SK-N-SH (cell line): ENCODE measurements at regions not wholly inside any gene's neighbourhood (a gene's known extent, or its start where the extent isn't known, plus 50 kb on each side); places are given as distances from the start of the nearest gene placed in this dataset.

ENCODE experiments used
- CTCF ChIA-PET: fragments of 300-600, 350-600 bp; formaldehyde crosslinking; extraction: SDS; loops from one replicate; lab custom pipeline; 2021; lab: Yijun Ruan, JAX
- POLR2A ChIA-PET: fragments of 350-600 bp; sonication (Branson Sonifier 250); formaldehyde crosslinking; extraction: SDS; loops from one replicate; lab custom pipeline; 2020; ENCODE audit warnings: antibody characterized with exemption, inconsistent platforms; lab: Yijun Ruan, JAX
- DNase-seq: peaks from one replicate; pipeline ENCODE4 v3.0.0; 2012
- H2AFZ ChIP-seq: fragments of 200-600 bp; sonication (generic); 2 replicates; pipeline ENCODE4 v1.8.1; 2016; ENCODE audit warnings: antibody characterized with exemption, mild to moderate bottlenecking, low read depth
- H3F3A ChIP-seq: fragments of 200-600 bp; sonication (generic); replicated peaks from 2 replicates; pipeline ENCODE3; 2016; ENCODE audit warnings: antibody characterized with exemption, mild to moderate bottlenecking; ENCODE audit not compliant: insufficient read depth
- H3K27ac ChIP-seq, 2 experiments: fragments of 200-500 bp in 1 of 2; fragments of 200-600 bp in 1 of 2; sonication (Bioruptor generic) in 1 of 2; sonication (generic), shearing (Covaris generic) in 1 of 2; 2 replicates each; pipeline versions ENCODE4 v1.5.1 to v1.6.1; 2014 to 2016; ENCODE audit warnings: low read depth in 2 of 2, inconsistent platforms in 1 of 2, low read length in 1 of 2, mild to moderate bottlenecking in 1 of 2, mixed read lengths in 1 of 2
- H3K27me3 ChIP-seq: fragments of 200-600 bp; sonication (generic), shearing (Covaris generic); 2 replicates; pipeline ENCODE4 v1.6.1; 2016; ENCODE audit warnings: mixed run types; ENCODE audit not compliant: insufficient read depth
- H3K36me3 ChIP-seq, 2 experiments: fragments of 200-500 bp in 1 of 2; fragments of 200-600 bp in 1 of 2; sonication (Bioruptor generic) in 1 of 2; sonication (generic) in 1 of 2; replicated peaks in 1 of 2; 2 replicates each; pipeline versions ENCODE3 to v1.5.1; 2014 to 2016; ENCODE audit warnings: low read length in 1 of 2, mild to moderate bottlenecking in 1 of 2; ENCODE audit not compliant: insufficient read depth in 2 of 2, control insufficient read depth in 1 of 2
- H3K4me1 ChIP-seq, 2 experiments: fragments of 200-500 bp in 1 of 2; fragments of 200-600 bp in 1 of 2; sonication (Bioruptor generic) in 1 of 2; sonication (generic), shearing (Covaris generic) in 1 of 2; 2 replicates each; pipeline versions ENCODE4 v1.5.1 to v1.6.1; 2014 to 2016; ENCODE audit warnings: low read depth in 1 of 2, low read length in 1 of 2, mixed run types in 1 of 2; ENCODE audit not compliant: insufficient read depth in 2 of 2, control insufficient read depth in 1 of 2
- H3K4me2 ChIP-seq: fragments of 200-600 bp; sonication (generic), shearing (Covaris generic); 2 replicates; pipeline ENCODE4 v1.6.1; 2017; ENCODE audit warnings: mixed run types
- H3K4me3 ChIP-seq, 2 experiments: fragments of 200-500 bp in 1 of 2; fragments of 200-600 bp in 1 of 2; sonication (Bioruptor generic) in 1 of 2; sonication (generic), shearing (Covaris generic) in 1 of 2; 2 replicates each; pipeline versions ENCODE4 v1.5.1 to v1.8.1; 2014 to 2016; ENCODE audit warnings: low read depth in 2 of 2, inconsistent platforms in 1 of 2, low read length in 1 of 2, mild to moderate bottlenecking in 1 of 2, mixed read lengths in 1 of 2, moderate library complexity in 1 of 2
- H3K79me2 ChIP-seq: fragments of 200-600 bp; sonication (generic); 2 replicates; pipeline ENCODE4 v1.8.1; 2017; ENCODE audit warnings: mild to moderate bottlenecking; ENCODE audit not compliant: insufficient read depth
- H3K9ac ChIP-seq: fragments of 200-600 bp; sonication (generic); 2 replicates; pipeline ENCODE4 v1.6.1; 2017; ENCODE audit warnings: mixed run types
- H3K9me2 ChIP-seq: fragments of 200-600 bp; sonication (generic); 2 replicates; pipeline ENCODE4 v1.6.1; 2017; ENCODE audit warnings: mixed run types
- H3K9me3 ChIP-seq: fragments of 200-600 bp; sonication (generic); 2 replicates; pipeline ENCODE4 v1.6.1; 2017; ENCODE audit warnings: mixed run types, mild to moderate bottlenecking, moderate library complexity
- H4K20me1 ChIP-seq: fragments of 200-600 bp; sonication (generic); 2 replicates; pipeline ENCODE4 v1.6.1; 2017; ENCODE audit warnings: mild to moderate bottlenecking, mixed run types; ENCODE audit not compliant: insufficient read depth
- EP300 ChIP-seq, 2 experiments: IDR thresholded peaks; 2 replicates each; pipeline versions ENCODE4 v1.4.0 to v1.6.1; 2012; ENCODE audit warnings: borderline replicate concordance in 1 of 2, low read depth in 1 of 2, low read length in 1 of 2
- EZH2phosphoT487 ChIP-seq: fragments of 200-600 bp; sonication (generic); IDR thresholded peaks from 2 replicates; pipeline ENCODE4 v1.6.1; 2017; ENCODE audit warnings: low read depth, mixed run types, mild to moderate bottlenecking, antibody characterized with exemption, moderate library complexity, borderline replicate concordance
- FOXJ3 ChIP-seq: sonication (generic); formaldehyde crosslinking; IDR thresholded peaks from 2 replicates; pipeline ENCODE4 v1.5.1; 2020; ENCODE audit warnings: mild to moderate bottlenecking, missing genetic modification reagents
- FOXM1 ChIP-seq: IDR thresholded peaks from 2 replicates; pipeline ENCODE4 v1.4.0; 2012; ENCODE audit warnings: low read depth, mild to moderate bottlenecking
- GABPA ChIP-seq: IDR thresholded peaks from 2 replicates; pipeline ENCODE4 v1.4.0; 2012; ENCODE audit warnings: low read depth, mild to moderate bottlenecking
- IRF3 ChIP-seq: fragments of 150-350 bp; IDR thresholded peaks from 2 replicates; pipeline ENCODE4 v1.6.1; 2016; ENCODE audit warnings: mild to moderate bottlenecking, low read depth, low read length
- JUND ChIP-seq: IDR thresholded peaks from 2 replicates; pipeline ENCODE4 v1.4.0; 2012
- MEF2A ChIP-seq: IDR thresholded peaks from 2 replicates; pipeline ENCODE4 v1.4.0; 2012; ENCODE audit warnings: low read depth, borderline replicate concordance
- MXI1 ChIP-seq: IDR thresholded peaks from 2 replicates; pipeline ENCODE4 v1.6.1; 2012; ENCODE audit warnings: mild to moderate bottlenecking, low read depth, low read length, improper control_type of control experiment
- NFIC ChIP-seq: IDR thresholded peaks from 2 replicates; pipeline ENCODE4 v1.4.0; 2012; ENCODE audit warnings: borderline replicate concordance
- POLR2AphosphoS5 ChIP-seq: IDR thresholded peaks from 2 replicates; pipeline ENCODE4 v1.6.1; 2012; ENCODE audit warnings: low read depth, low read length
- RCOR1 ChIP-seq: fragments of 150-350 bp; IDR thresholded peaks from 2 replicates; pipeline ENCODE4 v1.6.1; 2017; ENCODE audit warnings: antibody characterized with exemption, low read length
- RXRA ChIP-seq: IDR thresholded peaks from 2 replicates; pipeline ENCODE4 v1.4.0; 2012; ENCODE audit warnings: low read depth, mild to moderate bottlenecking, borderline replicate concordance
- SMC3 ChIP-seq: IDR thresholded peaks from 2 replicates; pipeline ENCODE4 v1.6.1; 2012; ENCODE audit warnings: low read depth, low read length, improper control_type of control experiment
- TAF1 ChIP-seq: IDR thresholded peaks from 2 replicates; pipeline ENCODE4 v1.6.1; 2012; ENCODE audit warnings: low read depth, mild to moderate bottlenecking, low read length, moderate library complexity, borderline replicate concordance
- TCF12 ChIP-seq: IDR thresholded peaks from 2 replicates; pipeline ENCODE4 v1.4.0; 2012
- TEAD4 ChIP-seq: IDR thresholded peaks from 2 replicates; pipeline ENCODE4 v1.4.0; 2012; ENCODE audit warnings: mild to moderate bottlenecking, borderline replicate concordance; ENCODE audit not compliant: insufficient read depth
- USF2 ChIP-seq: fragments of 150-350 bp; IDR thresholded peaks from 2 replicates; pipeline ENCODE4 v1.6.1; 2017; ENCODE audit warnings: antibody characterized with exemption, low read length, low read depth, borderline replicate concordance
- WGBS: methylation state at CpG from one replicate; pipeline ENCODE4 v1.1.6; 2017; ENCODE audit warnings: low lambda C conversion rate; 5-methylcytosine and 5-hydroxymethylcytosine counted together
- TF ChIP-seq, protein P1 (sequence below): IDR thresholded peaks from 2 replicates; pipeline ENCODE4 v1.4.0; 2012; ENCODE audit warnings: low read depth

GRCh38 chr6:91114123-91114708 lies 527.3 kb upstream of the MAP3K7 start:
- H2AFZ ChIP-seq = no peak overlapping the region
- TF ChIP-seq FOXM1 (no peak), SMC3 (no peak), TCF12 (no peak), FOXJ3 (CRISPR knock-in tag) (no peak), USF2 (no peak), POLR2AphosphoS5 (no peak), JUND (no peak)
- TF ChIP-seq, protein P1, sequence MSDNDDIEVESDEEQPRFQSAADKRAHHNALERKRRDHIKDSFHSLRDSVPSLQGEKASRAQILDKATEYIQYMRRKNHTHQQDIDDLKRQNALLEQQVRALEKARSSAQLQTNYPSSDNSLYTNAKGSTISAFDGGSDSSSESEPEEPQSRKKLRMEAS = no peak
- 27% methylated on average over 2 of the region's 2 CpGs for WGBS
- H3K9ac ChIP-seq = no peak overlapping the region
- H3K27me3 ChIP-seq = no peaks in the 10 kb centered on the region
- H4K20me1 ChIP-seq = no peaks in the 10 kb centered on the region
- ChIA-PET CTCF (no interaction called here), POLR2A (no interaction called here)
- no peak overlapping the region for H3K4me2 ChIP-seq
- H3K4me3 ChIP-seq = no peak overlapping the region
- H3K9me3 ChIP-seq = no peaks in the 10 kb centered on the region
- H3K27ac ChIP-seq = no peak overlapping the region
- no peak for DNase-seq
- H3K9me2 ChIP-seq = no peaks in the 10 kb centered on the region
- no peaks in the 10 kb centered on the region for H3F3A ChIP-seq
- H3K4me1 ChIP-seq = no peaks in the 10 kb centered on the region
- H3K79me2 ChIP-seq = no peaks in the 10 kb centered on the region
- H3K36me3 ChIP-seq = no peaks in the 10 kb centered on the region

GRCh38 chr6:91106083-91106482 lies 519.2 kb upstream of the MAP3K7 start:
- H3K9me2 ChIP-seq = no peaks in the 10 kb centered on the region
- no peaks in the 10 kb centered on the region for H3F3A ChIP-seq
- no peak for TF ChIP-seq TCF12
- no peak for TF ChIP-seq IRF3
- no peak for TF ChIP-seq EZH2phosphoT487
- no peak for TF ChIP-seq FOXM1
- TF ChIP-seq MXI1 = no peak
- TF ChIP-seq RCOR1 = no peak
- no peak for TF ChIP-seq MEF2A
- no peak for TF ChIP-seq GABPA
- no peak for TF ChIP-seq TEAD4
- no peak for TF ChIP-seq TAF1
- no peak for TF ChIP-seq NFIC
- TF ChIP-seq EP300 (IDR thresholded peaks at IDR 0.05; ENCODE audit: borderline replicate concordance in 1 of 2, low read depth in 1 of 2, low read length in 1 of 2) = no peak
- TF ChIP-seq RXRA = no peak
- H3K27me3 ChIP-seq = no peaks in the 10 kb centered on the region
- H3K27ac ChIP-seq = no peak overlapping the region
- H3K79me2 ChIP-seq = no peaks in the 10 kb centered on the region
- 20% methylated on average over 2 of the region's 2 CpGs for WGBS
- no peaks in the 10 kb centered on the region for H4K20me1 ChIP-seq
- no peak overlapping the region for H3K4me3 ChIP-seq
- H3K9me3 ChIP-seq = no peaks in the 10 kb centered on the region
- ChIA-PET CTCF (interaction anchor here (0.9 to 1.8 kb wide), 2 partner anchors 24 to 114 kb away, joined by 4 read pairs; no protein-coding TSS in a partner anchor), POLR2A (no interaction called here)
- DNase-seq = no peak
- H3K4me2 ChIP-seq = no peak overlapping the region
- no peaks in the 10 kb centered on the region for H3K4me1 ChIP-seq
- no peaks in the 10 kb centered on the region for H3K36me3 ChIP-seq
- H2AFZ ChIP-seq = no peak overlapping the region
- H3K9ac ChIP-seq = no peak overlapping the region
